SKM-1 (cell line): ENCODE measurements at regions not wholly inside any gene's neighbourhood (a gene's known extent, or its start where the extent isn't known, plus 50 kb on each side); places are given as distances from the start of the nearest gene placed in this dataset.

ENCODE experiments used
- DNase-seq: peaks from one replicate; lab custom pipeline; 2025; ENCODE audit not compliant: unreplicated experiment; lab: John Stamatoyannopoulos, UW

DNA sequence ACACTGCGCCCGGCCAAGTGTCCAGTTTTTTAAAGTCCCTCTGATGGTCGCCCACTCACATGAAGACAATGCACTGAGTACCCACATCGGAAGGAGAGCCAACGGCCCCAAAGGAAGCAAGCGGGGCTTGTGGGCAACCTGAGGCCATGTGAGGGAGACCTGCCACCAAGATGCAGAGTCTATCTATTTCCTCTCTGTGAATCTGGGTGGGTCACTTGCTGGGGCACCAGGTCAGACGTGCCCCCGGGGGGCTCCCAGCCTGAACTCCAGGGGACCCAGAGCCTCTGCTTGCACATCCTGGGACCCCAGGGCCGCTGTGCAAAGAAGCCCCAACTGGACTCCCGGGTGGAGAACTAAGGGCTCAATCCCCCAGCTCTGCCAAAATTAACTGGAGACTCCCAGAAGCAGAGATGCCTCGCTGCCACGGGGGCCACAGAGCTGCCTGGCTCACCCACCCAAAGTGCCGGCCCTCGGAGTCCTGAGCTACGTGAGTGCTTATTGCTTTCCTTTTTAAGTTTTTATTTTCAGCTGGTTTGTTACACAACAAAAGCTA is 106.4 kb downstream of the BRD1 start:
- no peak for DNase-seq

DNA sequence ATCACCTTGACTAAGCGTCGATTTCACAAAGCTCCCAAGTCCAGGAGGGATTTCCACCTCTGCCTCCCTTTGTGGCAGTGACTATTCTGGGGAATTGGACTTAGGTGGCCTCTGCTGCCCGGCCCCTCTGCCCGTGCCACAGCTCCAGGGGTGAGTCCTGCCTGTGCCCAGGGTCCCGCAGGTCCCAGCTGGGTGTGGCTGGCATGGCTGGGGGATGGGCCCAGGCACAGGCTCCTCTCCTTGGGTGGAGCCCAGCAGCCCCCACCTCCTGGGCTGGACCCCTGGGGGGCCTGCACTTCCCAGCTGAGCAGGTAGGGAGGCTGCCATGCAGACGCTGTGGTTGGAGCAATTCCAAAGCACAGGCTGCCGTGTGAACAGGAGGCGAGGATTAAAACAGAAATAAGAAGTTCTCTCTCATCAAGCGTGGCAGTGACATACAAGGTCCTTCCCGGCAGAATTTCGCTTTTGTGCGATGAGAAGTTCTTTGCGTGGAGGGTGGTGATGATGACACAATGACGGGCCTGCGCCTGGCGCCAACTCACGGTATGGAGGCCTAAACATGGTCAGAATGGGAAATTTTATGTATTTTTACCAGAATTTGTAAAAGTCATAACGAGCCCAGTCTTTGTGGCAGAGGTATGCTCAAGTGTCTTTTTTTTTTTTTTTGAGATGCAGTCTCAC is 107.3 kb downstream of the BRD1 start:
- no peak for DNase-seq

DNA sequence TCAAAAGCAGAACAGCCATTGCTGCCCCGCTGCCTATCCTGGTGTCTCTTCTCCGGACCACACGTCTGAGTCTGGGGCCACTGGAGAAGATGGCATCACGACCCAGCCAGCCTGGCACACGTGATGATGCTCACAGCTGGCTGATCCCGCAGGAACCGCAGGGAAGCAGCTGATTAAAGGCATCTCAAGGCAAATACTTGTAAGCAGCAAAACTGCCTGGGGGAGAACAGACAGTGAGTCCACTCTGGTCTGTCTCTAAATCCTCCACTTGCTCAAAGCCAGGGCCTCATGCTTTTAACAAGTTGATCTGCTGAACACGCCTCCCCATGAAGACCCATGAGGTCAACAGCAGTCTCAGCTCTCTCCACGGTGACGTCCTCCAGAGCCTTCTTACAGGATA is 108.6 kb downstream of the BRD1 start:
- DNase-seq: no peak

DNA sequence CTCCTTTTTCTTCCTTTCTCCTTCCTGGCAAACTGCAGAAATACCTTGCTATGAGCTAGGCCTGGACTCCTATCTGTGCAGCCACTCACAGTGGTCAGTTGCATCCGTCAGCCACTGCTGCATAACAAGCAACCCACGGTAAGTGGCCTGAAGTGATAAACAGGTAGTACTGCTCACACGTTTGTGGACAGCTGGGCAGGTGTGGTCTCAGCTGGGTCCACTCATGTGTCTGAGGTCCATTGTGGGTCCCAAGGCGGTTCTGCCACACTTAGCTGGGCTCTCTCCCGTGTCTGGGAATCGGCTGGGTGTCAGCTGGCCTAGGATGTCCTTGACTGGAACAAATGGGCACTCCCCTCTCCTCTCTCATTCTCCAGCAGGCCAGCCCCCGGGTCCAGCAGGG is 109.3 kb downstream of the BRD1 start:
- DNase-seq: no peak

DNA sequence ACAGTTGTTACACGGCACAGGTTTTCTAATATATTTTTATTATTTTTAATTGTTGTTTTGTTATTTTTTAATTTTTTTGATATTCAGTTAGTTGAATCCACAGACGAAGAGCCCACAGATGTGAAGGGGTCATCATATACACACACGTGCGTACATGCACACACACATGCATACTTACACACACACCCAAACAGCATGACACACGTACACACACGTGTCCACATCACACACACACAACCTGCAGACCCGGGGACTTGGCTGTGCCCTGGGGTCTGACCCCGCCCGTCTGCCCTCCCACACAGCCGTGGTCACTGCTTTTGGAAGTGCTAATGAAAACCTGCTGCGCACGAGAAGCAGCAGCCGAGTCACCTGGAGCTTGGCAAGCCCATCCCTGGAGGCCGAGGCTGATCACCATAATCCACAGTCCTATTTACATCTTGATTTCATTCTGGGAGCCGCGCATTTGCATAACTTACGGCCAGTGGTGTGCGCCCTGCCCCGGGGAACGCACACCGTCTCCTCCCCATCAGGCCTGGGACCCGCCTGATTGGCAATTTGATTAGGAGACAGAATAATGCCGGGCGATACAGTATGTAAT is 110.3 kb downstream of the BRD1 start:
- DNase-seq: no peak

DNA sequence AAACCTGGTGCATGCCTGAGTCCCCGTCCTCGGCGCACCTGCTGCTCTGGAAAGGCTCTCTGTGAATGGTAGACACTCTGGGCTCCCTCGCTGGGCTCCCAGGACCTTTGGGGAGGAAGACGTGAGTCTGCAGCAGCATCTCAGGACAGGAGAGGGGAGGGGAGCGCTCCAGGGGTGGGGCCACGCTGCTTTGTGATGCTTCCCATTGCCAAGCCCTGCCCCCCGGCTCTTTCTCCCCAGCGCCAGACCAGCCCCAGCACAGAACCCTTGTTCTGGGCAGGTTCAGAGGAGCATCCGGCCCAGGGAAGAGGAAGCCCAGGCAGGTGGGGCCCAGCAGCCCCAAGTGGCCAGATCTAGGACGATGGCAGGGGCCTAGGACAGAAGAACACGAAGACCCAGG is 111.2 kb downstream of the BRD1 start:
- DNase-seq: no peak

DNA sequence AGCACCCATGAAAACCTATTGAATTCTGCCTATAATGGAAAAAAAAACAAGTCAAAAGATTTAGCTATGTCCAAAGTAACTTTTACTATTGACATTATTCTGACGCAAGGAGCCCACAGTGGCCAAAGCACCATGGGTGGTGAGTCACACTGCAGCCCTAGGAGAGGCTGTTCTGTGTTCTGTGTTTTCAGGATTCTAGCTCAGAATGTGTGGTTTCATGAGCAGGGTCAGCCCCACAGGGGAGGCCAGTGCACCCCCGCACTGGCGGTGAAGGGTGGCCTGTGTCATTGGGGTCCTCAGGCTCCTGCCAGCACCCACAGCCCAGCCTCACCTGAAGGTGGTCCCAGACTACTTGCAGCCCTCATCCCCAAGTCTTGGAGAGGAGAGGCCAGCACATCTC is 112.2 kb downstream of the BRD1 start:
- no peak for DNase-seq

DNA sequence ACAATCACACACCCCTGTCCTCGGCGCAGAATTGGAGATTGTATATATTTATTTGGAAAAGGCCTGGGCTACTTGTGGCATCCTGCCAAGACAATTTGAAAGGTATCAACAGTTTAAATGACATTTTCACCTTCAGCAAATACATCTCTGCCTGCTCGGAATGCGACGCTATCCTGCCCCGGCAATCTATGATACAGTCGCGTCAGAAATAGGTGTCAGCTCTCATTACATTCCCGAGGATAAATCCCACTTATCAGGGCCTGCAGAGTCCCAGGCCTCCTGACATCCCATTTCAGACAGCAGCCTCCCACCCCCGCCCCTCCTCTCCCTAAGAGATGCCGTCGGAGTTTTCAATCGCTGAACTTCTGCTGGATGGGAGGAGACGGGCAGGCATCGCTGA is 114.7 kb downstream of the BRD1 start:
- no peak for DNase-seq

DNA sequence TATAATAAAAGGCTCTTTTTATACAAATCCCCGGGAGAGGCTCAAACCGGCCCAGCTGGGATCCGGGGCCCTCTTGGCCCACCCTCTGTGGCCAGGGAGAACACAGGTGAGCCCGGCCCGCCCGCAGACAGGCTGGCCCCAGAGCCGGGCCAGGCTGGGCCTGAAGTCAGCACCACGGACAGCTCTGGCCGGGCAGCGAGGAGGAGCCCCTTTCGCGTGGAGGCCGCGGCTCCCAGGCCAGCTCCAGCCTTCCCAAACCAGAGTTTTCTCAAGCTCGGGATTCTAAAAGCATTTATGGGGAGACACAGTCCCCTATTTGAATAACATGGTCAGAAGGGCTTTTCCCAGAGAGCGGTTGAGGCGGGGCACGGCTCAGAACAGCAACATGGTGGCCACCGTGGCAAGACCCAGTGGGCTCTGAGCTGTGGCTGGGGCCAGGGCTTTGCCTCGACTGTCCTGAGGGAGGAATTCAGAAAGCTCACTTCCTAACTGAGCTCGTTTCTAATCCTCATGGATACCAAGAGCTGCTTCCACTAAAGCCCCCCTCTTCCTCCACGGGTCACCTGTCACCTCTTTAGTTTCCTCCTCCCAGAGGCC is 115.4 kb downstream of the BRD1 start:
- no peak for DNase-seq

DNA sequence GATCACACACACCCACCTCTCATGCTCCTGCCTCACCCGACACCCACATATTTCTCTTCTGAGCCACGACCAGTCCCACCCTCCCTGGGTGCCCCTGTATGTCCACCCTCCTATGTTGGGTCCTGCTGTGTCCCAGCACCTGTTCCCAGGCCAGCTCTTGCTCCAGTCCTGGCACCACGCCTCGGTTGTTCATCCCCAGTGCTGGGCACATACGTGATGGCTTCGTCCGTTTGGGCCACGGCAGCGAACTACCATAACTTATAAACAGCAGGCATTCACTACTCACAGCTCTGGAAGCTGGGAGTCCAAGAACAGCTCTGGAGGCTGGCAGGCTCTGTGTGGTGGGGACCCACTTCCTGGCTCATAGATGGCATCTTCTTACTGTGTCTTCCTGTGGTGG is 116.9 kb downstream of the BRD1 start:
- no peak for DNase-seq

DNA sequence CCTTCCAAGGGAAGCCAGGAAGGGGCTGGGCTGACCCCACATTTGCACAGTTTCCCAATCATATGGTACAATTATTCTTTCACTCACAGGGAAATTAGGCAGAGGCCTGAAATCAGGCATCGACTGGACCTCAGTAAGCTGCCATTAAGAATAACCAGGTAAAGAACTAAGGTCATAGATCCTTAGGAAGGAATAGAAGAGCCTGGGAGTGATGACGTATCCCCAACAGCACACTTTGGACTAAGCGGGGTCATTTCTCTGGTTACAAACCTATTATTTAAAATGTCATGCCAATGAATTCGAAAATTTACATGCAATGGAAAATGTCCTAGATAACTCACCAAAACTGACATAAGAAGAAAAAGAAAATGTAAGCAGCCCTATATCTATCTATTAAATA is 118.2 kb downstream of the BRD1 start:
- no peak for DNase-seq

DNA sequence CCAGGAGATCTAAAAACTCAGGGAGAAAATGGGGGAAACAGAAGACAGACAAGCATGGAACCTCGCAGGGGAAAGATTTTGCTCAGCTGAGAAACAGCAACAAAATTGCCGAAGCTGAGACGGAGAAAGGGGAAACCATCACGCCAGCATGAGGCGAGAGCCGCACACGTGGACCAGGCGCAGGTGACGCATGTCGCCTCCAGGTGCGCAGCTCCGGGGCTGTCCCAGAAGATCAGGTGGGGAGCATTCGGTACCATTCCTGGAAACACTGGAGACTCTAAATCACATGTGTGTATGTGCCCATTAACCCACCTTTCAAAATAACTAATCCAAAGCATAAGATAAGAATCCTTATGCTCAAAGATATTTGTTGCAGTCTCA is 121.7 kb downstream of the BRD1 start:
- DNase-seq: no peak

DNA sequence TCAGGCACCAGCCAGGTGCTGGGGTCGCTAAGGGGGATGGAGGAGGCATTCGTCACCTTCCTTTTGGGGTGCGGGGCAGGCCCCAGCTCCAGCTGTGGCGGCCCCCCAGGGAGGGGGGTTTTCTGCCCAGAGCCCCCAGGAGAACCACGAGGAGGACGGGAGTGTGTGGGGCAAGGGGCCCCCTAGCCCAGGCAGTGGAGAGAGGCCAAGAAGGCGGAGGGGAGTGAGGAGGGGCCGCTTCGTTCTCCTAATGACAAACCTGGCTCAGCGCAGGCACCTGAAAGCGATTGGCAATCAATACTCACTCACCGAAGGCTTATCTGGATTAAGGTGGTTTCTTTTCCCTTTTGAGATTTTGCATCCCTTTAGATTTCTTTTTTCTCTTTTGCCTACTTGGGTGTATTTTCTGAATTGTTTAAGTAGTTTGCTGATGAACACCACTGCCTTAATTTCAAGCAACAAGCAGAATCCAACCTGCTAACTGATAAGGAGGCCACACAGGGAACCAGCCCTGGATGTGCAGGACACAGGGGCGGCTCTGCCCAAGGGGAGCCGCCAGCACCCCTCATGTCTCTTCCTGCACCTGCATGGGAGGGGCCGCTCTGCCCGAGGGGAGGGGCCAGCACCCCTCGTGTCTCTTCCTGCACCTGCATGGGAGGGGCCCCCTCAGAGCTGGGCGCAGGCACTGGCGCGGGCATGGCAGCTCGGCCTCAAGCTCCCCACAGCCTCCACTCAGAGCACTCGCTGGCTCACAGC is 122.3 kb downstream of the BRD1 start:
- DNase-seq: no peak

DNA sequence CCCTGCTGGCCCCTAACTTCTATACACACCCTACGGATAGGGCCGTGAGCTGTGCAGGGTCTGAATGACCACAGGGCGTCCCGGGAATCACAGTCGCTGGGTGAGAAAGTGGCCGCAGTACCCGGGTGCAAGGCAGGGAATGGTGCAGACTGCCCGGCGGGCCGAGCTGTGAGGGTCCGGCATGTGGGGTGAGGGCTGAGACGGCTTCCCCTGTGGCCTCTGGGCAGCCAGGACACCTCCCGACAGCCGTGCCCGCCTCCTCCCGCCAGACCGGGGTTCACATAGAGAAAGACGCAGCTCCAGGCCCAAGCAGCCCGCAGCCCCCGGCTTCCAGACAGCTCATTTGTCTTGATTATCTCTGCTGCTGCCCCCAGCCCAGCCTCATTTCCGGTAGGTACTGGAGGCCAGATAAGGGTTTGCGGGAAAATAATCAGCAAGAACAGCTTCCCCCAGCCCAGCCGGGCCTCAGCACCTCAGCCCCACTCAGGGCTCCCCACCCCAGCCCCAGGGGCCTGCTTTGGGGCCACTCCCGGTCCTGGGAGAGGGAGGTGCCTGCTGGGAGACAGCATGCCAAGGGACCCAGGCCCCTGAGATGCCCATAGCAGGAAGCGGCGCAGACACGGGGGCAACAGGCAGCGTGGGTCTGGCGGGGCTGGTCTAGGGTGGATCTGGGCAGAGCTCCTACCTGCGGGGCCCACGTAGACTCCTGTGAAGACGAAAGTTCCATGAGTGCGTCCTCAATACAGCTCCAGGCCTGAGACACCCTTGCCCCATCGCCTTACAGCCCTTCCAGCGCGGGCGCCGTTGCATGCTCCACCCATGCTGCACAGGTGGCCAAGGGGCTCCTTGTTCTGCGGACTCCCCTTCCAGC is 123.1 kb downstream of the BRD1 start:
- DNase-seq: no peak

DNA sequence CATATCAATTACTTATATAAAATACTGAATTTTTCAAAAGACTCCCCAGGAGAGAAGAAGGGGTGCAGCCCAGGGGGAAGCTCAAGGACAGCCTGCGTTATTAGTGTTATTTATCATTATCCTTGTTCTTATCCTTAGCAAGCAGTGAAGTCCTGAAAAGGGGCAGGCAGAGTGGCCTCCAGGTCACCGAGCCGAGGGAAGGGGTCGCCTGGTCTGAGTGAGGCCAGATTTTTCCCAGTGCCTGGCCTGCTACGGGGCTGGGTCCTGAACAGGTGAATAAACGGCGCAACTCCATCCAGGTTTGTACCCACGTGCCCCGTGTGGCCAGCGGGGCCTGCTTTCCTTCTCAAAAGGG is 123.7 kb downstream of the BRD1 start:
- DNase-seq: no peak

DNA sequence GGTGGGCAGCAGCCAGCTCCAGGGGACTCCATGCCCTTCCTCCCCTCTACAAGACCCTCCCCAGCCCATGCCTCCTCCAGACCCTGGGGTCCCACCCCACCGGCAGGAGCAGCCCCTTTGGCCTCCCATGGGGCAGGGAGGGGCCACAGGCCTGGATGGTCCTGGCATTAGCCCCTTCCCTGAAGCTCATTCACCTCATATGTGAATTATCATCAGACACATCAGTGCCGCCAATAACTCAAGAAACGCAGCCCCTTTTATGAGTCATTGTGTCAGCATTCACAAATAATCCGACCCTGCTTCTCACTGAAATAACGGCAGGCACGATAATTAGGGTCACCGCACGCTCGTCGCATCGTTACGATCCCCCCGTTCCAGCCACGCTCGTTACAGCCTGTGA is 124.2 kb downstream of the BRD1 start:
- no peak for DNase-seq

DNA sequence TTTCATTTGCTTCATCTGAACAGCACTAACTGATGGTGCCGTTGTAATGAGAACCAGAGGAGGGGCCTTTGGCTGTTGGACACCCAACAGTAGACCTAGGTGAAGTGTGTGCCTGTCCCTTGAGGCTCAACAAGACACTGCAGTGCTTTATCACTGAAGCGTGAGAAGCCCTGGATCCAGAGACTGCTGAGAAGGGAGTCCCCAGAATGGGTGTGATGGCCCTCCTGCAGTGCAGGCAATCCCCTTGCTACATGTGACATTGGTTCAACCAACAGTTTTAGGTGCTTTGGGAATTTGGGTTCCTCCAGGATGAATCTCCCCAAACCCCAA is 125.6 kb downstream of the BRD1 start:
- no peak for DNase-seq

DNA sequence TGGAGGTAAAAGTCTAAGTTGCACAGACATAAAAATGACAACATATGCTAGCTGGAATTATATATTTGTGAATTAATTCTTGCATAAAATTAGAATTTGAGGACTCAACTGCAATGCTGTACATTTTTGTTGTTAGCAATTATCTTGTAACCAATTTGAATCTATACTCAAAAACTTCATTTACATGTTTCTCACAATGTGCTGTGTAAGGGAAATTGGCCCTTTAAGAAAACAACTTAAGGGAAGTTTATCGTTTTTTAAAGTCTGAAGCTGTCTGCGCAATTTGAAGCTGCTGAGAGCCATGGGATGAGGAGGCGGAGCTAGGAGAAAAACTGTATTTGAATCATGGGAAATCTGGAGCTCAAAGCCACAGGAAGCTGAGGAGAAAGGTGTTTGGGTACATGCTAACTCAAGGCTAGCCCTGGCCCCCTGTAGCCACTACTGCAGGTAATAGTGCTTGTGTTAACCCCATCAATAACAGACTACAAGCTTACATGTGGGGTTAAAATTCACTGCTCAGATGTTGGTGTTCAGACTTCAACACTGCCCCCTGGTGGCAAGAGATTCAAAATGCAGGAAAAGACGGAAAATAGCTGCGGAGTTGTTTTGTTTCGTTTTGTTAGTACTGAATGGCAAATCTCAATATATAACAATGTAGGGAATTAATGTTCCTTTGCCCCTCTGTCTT is 126.1 kb downstream of the BRD1 start:
- DNase-seq: no peak

DNA sequence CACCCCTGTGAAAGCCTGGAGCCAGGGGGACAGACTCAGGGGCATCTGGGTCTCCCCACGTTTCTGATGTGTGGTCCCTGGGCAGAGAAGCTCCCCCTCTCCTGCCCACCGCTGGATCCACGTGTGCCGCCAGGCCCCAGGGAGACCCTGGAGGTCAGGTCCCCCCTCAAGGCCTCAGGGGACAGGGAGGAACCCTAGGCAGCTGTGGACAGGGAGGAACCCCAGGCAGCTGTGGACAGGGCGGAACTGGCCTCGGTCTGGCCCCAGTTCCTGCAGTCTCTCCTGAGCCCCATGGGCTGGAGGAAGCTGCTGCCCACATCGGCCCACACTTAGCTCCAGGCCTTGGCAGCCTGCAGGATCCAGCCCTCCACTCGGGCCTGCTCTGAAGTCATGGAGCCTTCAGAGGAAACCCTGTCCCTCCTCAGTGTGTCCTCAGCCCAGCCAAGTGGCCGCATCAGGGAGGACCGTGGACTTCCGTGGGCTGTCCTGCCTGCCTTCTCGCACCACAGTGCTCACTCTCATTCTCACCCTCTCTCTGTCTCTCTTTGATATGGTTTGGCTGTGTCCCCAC is 127.7 kb downstream of the BRD1 start:
- DNase-seq: no peak

DNA sequence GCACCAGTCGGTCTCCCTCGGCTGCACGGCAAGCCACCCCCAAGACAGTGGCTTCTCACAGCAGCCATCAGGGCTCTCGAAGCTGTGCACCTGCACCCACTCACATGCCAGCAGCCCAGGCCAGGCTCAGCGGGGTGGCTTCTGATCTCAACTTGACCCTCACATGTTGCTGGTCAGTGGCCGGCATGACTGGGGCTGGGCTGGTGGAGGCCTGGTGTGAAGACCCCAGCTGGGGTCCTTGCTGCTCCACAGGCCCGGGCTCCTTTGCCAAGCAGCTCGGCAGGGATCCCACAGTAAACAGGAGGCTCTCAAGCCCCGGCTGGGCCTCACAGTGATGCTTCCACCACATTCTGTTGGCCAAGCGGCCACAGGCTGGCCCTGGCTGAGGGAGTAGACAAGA is 128.2 kb downstream of the BRD1 start:
- DNase-seq: no peak
